H4 (cell line): ENCODE measurements at regions not wholly inside any gene's neighbourhood (a gene's known extent, or its start where the extent isn't known, plus 50 kb on each side); places are given as distances from the start of the nearest gene placed in this dataset.
"Not testable (repeated sequence)": the region's sequence is repeated elsewhere in the genome, so short reads cannot be mapped to it uniquely, and the experiment has no call there.

Experiments used
- DNase-seq: peaks from one replicate; pipeline ENCODE4 v3.0.0-alpha.2; 2015; ENCODE audit warnings: low spot score

DNA sequence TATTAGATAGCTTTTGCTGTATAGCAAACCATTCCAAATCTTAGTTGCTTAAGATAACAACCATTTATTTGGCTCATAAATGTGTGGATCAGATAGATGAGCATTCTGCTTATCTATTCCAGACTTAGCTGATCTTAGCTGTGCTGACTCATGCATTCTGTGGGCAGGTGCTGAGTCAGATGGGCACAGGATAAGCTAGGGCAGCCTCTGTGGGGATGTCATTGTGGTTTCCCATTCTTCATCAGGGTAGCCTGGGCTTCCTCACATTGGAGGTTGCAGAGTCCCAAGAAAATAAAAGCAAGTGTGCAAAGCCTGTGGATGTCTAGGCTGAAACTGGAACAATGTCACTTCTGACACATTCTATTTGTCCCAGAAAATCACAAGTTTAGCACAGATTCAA, 917.0 kb downstream of the TYW1 start:
- DNase-seq = peak; percentile 47

DNA sequence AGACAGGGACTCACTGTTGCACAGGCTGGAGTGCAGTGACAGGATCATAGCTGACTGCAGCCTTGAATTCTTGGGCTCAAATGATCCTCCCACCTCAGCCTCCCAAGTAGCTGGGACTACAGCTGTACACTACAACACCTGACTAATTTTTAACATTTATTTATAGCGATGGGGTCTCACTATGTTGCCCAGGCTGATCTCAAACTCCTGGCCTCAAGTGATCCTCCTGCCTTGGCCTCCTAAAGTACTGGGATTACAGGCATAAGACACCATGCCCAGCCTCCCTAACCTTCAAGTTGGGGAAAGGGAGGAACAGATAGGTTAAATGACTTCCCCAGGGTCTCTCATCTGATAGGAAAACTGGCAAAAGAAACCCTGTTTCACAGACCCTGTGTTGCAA, 919.5 kb downstream of the TYW1 start:
- not testable (repeated sequence) for DNase-seq

DNA sequence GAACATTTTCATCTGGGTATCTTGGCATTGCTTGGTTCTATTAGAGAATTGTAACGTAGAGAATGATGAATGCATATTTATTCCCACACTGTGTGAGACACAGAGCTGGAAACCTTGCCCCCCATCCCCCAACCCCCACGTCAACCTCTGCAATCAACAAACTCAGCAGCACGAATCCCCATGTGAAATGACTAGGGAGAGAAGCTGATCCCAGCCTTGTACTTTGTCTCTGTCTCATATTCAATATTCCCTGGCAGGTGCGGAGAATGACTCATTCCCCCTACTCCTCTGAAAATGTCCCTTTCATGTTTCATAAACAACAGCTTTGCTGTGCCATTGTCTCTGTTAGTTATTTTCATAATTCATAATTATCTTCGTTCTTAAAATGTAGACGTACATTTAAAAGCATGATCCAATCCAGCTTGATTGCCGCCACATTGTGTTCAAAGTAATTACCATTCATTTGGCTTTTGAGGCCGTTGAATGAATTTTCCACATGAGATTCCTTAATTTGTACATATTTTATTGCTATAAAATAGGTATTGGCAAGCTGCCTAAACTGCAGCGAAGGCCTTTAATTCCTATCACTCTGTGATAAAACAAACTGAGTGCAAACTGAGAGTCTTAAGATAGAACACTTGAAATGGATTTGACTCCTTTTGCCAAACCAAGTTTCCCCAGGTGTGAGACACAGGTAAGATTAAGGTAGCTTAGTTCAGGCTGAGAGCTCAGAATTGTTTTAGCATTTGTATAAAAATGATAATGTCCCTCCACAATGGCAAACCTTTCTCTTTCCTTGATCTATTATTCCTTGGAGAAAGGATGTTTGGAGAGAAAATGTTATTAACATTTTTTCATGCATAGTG, 920.2 kb downstream of the TYW1 start:
- DNase-seq = no peak

DNA sequence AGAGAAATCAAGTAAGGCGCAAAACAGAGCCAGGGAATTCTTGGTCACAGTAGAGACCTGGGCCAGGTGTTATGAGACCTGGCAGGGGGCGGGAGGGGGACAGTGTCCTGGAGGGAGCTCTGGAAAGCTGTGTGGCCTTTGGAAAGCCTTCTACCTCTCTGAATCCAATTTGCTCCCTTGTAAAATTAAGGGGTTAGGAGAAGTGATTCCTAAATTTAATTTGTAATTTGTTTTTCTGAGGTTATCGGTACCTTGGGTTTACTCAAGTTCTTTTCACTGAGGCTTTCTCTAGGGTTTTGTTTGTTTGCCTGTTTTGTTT, 920.8 kb downstream of the TYW1 start:
- no peak for DNase-seq

DNA sequence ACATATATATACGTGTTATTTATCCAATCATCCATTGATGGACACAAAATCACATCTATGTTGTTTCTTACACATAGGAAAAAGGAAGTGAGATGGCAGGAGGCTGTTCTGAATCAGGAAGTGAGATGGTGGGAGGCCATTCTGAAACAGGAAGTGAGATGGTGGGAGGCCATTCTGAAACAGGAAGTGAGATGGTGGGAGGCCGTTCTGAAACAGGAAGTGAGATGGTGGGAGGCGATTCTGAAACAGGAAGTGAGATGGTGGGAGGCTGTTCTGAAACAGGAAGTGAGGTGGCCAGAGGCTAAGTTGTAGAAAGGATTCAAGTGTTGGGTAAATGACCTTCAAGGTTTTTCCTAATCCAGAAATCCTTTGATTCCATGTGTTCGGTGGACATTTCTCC, 921.5 kb downstream of the TYW1 start:
- DNase-seq = peak; percentile 87

DNA sequence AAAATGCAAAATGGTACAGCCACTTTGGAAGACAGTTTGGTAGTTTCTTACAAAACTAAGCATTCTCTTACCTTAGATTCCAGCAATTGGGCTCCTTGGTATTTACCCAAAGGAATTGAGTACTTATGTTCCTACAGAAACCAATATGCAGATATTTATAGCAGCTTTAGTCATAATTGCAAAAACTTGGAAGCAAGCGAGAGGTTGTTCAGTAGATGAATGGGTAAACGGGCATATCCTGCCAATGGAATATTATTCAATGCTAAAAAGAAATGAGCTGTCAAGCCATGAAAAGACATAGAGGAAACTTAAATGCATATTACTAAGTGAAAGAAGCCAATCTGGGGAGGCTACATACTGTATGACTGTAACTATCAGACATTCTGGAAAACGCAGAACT, 926.7 kb downstream of the TYW1 start:
- DNase-seq = no peak

DNA sequence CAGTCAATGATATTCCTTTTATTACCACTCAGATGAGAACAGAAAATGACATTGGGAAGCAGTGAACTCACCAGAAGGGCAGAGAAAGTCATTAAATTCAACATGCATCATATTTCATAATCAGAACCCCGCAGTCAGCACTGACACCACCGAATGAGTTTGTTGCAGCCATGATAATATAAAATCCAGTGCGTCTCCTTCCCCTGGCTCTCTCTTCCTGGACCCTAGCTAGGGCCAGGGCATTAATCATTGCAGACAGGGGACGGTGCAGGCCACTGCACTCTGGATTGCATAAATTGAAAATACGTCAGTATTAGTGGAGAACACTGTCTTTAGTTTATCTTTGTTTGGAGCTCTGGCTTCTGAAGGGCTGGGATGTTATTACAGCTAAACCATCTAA, 931.5 kb downstream of the TYW1 start:
- DNase-seq = no peak

DNA sequence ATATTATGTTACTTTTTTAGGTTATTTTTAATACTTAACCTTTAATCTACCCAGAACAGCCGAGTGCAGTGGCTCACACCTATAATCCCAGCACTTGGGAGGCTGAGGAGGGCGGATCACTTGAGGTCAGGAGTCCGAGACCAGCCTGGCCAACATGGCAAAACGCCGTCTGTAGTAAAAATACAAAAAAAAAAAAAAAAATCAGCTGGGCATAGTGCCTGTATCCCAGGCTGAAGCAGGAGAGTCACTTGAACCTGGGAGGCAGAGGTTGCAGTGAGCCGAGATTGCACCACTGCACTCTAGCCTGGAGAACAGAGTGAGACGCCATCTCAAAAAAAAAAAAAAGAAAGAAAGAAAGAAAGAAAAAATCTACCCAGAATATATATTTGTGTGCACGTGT, 939.8 kb downstream of the TYW1 start:
- DNase-seq = not testable (repeated sequence)

DNA sequence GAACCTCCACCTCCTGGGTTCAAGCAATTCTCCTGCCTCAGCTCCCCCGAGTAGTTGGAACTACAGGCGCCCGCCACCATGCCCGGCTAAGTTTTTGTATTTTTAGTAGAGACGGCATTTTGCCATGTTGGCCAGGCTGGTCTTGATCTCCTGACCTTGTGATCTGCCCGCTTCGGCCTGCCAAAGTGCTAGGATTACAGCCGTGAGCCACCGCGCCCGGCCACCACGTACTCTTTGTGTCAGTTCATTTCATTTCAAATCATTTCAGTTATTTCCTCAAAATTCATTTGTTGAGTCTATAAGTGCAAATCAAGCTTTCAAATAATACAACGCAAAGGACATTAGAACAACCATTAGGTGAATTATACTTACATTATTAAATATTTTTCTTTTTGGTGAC, 943.8 kb downstream of the TYW1 start:
- DNase-seq = no peak

DNA sequence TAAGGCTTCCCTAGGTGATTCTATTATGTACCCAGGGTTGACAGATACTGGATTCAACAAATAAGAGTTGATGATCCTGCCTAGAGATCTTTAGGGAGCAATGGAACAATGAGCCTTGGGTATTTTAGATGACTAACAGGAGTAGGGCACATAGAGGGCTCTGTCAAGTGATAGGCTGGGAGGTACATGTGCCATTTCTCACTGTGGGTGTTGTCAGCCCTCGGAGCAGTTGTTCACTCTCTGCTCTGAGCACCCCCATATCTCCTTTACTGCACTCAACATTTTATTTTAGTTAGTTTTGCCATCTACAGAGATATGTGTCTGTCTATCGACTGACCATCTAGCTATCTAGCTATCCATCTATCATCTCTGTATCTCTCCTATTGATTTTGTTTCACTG, 950.6 kb downstream of the TYW1 start:
- no peak for DNase-seq

DNA sequence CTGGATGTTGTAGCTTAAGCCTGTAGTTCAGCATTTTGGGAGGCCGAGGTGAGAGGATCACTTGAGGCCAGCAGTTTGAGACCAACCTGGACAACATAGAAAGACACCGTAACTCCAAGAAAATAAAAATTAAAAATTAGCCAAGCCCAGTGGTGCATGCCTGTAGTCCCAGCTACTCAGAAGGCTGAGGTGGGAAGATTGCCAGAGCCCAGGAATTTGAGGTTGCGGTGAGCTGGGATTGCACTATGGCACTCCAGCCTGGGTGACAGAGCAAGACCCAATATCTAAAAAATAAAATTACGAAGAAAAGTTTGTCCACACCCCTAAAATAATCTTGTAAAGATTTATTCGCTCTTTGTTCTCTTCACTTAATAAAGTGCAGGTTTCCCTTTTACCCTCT, 951.0 kb downstream of the TYW1 start:
- peak; percentile 79 for DNase-seq

DNA sequence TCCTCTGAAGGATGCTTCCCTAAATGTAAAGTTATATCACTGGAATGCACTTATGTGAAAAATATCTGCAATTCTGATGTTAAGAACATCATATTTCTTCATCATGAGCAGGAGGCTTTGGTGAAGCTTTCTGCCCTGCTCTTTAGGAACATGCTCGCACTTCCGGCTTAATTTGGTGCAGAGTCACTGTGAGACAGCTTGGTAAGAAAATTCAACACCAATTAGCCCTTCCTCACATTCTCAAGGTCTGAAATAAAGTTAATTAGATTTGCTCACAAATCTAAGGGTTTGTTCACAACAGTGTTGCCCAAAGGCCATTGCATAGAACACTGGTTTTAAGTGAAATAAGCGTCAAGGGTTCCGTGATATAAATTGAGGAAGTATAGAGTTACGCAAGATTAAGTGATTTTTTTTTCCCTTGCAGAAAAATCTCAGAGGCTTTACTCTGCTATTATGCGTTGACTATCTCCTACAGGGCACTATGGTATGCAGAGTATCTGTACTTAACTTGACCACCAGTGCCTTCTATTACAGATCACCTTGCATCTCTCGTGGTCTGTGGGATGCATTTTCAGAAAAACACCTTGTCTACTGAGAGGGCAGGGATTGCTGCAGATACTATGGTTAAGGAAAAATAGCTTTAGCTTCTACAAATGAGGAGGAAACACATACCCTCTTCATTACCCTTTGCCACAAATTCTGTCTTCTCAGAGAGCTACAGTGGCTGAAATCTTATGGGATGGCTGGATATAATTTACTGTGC, 953.9 kb downstream of the TYW1 start:
- DNase-seq = peak; percentile 50

DNA sequence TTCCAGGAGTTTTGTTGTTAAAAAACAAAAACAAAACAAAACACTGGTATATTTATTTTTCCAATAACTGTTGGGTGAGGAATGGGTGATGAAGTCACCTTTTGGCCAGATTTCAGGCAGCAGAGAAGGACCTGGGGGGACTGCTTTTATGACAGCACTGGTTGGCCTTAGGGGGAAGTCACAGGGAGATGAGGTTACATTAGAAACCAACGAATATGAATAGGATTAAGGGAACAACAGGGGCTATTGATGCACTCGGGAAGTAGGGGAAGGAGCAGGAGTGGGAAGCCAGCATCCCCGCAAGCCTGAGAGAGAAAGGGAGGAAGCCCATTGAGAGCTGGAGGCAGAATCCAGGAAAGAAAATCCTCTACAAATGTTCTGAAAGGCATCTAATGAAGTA, 958.4 kb downstream of the TYW1 start:
- DNase-seq = peak; percentile 71

DNA sequence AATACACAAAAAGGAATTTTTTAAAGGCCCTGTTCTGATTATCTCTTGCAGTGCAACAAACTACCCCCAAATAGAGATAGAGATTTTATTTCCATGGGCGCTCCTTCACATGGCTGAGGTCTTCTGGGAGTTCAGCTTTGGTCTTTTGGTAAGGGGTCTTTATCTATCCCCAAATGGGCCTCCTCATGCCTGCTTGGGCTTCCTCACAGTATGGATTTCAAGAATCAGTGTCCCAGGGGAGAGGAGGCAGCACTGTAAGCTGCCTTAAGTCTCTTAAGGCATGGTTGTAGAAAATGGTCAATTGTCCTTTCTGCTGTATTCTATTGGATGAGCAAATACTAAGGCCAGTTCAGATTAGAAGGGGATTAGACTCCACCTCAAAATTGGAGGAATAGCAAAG, 966.2 kb downstream of the TYW1 start:
- DNase-seq = no peak

DNA sequence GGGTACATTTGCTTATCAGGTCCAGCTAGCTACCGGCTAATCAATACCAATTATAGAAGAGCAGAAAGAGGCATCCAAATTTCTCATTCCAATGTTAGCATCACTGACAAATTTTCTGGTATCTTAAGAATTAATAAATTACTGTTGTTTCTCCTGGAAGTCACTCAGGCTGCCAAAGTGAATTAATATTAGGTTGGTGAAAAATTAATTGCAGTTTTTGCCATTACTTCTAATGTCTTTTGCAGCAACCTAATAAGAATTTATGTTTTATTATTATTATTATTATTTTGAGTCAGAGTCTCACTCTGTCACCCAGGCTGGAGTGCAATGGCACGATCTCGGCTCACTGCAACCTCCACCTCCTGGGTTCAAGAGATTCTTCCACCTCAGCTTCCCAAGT, 979.9 kb downstream of the TYW1 start:
- DNase-seq = no peak

DNA sequence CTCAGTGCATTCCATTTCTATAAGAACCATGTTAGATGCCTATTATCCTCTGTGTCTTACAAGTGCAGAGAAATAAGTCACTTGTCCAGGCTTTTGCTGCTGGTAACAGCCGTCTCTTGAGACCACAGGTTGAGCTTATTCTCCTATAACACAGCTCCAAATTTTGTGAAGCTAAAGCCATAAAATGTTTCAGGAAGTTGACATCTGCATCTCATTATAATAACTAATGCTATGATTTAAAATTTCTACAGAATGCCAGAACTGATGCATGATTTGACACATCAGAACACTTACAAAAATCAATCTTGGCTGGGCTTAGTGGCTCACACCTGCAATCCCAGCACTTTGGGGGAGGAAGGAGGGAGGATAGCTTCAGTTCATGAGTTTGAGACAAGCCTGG, 986.9 kb downstream of the TYW1 start:
- no peak for DNase-seq

DNA sequence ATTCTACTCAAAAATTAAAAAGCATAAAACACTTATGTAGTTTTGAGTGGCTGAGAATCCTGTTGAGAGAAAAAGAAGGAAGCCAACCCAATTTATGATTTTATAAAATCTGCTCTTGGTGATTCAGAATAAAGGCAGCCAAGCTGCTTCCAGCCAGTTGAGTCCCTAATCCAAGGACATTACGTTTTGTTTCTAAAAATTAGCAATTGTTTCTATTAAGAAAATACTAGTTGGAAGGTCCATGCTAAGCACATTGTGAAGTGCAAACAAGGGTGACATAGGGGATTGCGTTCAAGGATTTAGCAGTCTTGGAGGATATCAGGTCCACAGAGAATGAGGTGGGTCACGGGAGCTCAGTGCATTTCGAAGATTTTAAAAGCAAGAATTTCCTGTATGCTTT, 987.7 kb downstream of the TYW1 start:
- no peak for DNase-seq

DNA sequence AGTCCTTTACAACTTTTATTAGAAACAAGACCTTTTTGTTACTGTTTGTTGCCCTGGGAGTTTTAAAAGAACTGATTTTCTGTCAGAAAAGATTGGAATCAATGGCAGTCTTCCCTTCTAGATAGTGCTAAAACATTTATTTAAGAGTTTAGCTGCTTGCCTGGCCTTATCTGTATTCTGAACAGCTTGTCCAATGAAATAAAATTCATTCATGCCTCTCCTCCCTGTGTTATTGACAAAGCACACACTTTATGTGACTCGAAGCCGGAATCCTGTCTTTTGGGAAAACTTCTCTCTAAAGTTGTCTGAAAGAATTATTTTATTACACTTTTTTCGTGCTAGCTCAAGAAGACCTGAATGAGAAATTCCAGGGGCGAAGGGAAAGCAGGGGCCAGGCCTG, 992.5 kb downstream of the TYW1 start:
- DNase-seq = no peak

DNA sequence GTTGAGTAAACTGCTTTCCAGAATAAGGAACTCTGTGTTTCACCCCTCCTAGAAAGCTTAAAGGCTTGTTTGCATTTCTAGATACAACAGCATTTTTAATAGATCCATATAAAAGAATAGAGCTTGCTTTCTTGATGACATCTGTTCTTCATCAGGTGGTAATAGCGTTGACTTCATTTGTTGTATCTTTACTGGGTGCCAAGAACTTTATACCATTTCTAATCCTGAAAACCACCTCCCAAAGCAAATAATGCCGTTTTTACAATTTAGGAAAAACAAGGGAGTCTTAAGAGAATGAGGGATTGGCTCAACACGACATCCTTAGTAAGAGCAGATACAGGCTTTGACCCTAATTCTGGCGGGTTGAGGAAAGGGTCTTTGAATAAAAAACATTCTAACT, 993.4 kb downstream of the TYW1 start:
- DNase-seq = no peak

DNA sequence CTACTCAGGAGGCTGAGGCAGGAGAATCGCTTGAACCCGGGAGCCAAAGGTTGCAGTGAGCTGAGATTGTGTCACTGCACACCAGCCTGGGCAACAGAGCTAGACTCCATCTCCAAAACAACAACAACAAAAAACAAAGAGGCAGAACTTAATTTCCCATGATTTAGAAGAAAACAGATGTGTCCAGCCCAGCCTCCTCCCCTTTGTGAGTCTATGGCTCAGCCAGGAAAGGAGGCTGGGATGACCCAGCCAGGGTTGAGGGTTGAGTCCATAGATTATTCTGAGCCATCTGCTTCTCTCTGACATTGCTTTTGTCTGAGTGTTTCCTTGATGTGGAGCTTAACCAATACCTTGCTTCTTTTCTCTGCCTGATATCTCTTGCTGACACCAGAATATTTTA, 994.1 kb downstream of the TYW1 start:
- DNase-seq = no peak

DNA sequence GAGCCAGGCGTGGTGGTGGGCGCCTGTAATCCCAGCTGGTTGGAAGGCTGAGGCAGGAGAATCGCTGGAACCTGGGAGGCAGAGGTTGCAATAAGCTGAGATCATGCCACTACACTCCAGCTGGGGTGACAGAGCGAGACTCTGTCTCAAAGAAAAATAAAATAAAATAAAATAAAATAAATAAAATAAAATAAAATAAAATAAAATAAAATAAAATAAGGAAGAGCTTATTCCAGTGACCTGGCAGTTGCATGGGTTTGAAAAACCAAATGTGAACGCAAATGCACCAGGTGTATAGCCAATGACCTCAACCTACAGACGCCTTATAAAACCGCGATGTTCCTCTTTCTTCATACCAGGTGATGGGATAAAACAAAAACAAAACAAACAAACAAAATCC, 995.7 kb downstream of the TYW1 start:
- no peak for DNase-seq

DNA sequence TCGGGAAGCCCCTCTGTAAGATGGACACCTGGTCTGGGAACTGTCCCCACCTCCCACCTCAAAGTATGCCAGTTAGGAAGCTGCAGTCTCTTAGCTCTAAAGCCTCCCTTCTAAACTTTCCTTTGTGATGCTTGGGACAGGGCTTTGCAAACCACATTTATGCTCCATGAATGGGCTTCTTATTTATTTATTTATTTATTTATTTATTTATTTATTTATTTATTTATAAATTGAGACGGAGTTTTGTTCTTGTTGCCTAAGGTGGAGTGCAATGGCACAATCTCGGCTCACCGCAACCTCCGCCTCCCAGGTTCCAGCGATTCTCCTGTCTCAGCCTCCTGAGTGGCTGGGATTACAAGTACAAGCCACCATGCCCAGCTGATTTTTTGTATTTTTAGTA, 1009.4 kb downstream of the TYW1 start:
- no peak for DNase-seq

DNA sequence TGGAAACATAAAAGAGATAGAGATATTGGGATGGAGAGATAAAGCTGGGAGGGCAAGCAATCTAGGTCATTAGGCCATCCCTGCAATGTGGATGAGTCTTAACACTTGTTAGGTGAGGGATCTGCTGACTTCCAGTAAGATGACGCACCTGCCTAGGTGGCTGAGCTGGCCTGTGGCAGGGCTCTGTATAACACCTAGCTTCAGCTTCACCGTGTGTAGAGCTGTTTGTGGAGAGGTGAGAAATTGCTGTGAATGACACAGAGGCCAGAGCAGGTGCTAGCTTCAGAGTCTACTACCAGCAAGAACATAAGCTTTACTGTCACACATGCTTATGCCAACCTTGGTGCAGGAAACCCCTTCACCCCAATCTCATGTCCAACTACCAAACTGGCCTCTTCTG, 1010.0 kb downstream of the TYW1 start:
- DNase-seq = no peak

DNA sequence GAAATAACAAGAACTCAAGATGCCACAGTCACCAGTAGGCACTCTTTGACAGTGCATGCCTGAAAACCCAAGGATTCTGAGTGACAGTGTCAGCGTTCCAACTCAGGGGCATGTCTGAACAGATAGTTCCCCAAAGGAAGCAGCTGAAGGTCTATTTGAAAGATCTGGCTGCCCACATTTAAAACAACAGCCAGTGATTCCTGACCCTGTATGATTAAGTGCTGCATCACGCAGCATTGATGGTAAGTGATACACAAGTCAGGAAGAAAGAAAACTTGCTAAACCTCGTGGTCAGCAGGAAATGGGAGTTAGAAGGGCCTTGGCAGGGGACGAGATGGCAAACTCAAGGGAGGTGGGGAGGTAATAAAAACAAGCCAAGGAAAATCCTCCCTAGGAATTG, 1013.1 kb downstream of the TYW1 start:
- no peak for DNase-seq
